GM12873 (cell line): ENCODE measurements at regions not wholly inside any gene's neighbourhood (a gene's known extent, or its start where the extent isn't known, plus 50 kb on each side); places are given as distances from the start of the nearest gene placed in this dataset.

ENCODE experiments used
- TF ChIP-seq, protein P1 (sequence below): IDR thresholded peaks from 2 replicates; pipeline ENCODE4 v1.5.1; 2012; ENCODE audit warnings: low read depth, mild to moderate bottlenecking, moderate library complexity, low read length, control low read depth; ENCODE audit not compliant: insufficient read depth; ENCODE audit errors: missing control alignments

DNA sequence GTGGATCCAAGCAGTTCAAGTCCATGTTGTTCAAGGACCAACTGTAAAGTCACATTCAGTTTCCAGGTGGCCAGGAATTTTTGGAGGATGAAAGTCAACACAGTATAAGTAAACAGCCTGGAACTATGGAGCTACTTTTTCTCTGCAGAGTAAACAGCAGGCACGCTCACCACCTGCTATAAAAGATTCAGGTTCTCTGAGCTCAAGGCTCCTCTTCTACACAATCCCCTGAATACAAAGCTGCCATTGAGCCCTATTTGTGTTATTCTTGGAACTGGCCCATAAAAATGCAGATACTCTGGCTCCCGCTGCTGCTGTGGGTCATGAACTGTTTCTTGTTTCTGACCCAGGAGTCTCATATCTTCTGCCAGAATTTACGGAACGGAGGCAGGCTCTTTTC lies 56.9 kb upstream of the PRR5 start:
- TF ChIP-seq, protein P1, sequence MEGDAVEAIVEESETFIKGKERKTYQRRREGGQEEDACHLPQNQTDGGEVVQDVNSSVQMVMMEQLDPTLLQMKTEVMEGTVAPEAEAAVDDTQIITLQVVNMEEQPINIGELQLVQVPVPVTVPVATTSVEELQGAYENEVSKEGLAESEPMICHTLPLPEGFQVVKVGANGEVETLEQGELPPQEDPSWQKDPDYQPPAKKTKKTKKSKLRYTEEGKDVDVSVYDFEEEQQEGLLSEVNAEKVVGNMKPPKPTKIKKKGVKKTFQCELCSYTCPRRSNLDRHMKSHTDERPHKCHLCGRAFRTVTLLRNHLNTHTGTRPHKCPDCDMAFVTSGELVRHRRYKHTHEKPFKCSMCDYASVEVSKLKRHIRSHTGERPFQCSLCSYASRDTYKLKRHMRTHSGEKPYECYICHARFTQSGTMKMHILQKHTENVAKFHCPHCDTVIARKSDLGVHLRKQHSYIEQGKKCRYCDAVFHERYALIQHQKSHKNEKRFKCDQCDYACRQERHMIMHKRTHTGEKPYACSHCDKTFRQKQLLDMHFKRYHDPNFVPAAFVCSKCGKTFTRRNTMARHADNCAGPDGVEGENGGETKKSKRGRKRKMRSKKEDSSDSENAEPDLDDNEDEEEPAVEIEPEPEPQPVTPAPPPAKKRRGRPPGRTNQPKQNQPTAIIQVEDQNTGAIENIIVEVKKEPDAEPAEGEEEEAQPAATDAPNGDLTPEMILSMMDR, result no peak

DNA sequence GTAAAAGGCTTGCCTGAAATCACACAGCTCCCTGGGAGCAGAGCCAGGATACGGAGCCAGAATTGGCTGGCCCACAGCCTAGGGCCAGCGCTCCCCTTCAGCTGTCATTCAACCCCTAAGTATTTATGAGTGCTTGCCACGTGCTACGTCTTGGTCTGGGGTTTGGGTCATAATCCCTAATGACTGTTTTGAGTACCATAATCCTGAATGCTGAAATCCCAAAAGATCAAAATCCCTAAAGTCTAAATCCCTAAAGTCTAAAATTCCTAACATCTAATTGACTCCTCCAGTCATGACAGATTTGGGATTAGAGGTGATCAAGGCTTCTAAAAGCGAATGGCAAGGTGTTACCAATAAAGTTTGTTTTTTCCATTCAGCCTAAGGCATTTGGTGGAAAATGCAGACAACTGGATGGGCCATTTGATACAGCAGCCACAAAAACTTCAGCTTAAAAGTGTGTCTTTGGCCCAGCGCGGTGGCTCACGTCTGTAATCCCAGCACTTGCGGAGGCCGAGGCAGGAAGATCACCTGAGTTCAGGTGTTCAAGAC lies 59.8 kb upstream of the PRR5 start:
- TF ChIP-seq, protein P1, result no peak

DNA sequence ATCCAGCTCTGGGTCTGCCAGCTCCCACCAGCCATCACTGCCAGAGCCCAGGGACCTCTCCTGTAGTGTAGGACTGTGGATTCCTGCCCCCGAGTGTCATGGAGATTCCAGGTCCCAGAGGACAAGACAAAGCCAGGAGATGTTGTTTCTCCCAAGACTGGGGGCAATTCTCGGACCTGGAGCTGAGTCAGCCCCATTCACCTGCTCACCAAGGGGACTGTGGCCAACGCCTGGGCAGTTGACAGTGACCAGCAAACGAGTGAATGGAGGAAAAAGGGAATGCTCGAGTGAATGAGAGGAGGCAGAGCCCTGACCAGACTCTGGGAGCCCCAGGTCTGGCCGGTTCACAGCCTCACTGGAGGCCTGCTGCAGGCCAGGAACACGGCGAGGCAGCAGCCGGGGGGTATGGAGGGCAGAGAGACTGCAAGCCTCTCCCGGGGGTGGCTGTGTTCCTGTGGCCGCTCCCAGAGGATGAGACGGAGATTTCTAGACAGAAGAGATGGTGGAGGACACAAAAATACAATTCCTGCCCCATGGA lies 61.3 kb upstream of the PRR5 start:
- TF ChIP-seq, protein P1, result no peak

DNA sequence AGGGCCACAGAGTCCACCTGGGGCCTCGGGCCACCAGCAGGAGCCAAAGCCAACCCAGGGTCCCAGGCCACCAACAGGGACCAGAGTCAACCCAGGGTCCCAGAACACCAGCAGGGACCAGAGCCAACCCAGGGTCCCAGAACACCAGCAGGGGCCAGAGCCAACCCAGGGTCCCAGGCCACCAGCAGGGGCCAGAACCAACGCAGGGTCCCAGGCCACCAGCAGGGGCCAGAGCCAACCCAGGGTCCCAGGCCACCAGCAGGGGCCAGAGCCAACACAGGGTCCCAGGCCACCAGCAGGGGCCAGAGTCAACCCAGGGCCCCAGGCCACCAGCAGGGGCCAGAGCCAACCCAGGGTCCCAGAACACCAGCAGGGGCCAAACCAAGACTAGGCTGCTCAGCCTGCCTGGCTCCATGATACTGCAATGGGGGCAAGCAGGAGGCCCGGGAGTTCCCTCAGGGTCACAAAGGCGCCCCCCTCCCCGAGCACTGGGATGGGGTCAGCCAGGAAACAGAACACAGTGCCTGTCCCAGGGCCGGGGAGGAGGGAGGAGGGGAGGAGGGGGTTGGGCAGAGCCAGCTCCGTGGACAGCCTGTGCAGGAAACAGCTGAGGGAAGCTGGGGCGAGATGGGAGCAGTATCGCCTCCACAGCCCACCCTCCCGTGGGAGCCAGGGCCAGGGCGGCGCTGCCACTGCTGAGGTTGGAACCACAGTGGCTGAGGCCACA lies 62.0 kb upstream of the PRR5 start:
- TF ChIP-seq, protein P1, result no peak

DNA sequence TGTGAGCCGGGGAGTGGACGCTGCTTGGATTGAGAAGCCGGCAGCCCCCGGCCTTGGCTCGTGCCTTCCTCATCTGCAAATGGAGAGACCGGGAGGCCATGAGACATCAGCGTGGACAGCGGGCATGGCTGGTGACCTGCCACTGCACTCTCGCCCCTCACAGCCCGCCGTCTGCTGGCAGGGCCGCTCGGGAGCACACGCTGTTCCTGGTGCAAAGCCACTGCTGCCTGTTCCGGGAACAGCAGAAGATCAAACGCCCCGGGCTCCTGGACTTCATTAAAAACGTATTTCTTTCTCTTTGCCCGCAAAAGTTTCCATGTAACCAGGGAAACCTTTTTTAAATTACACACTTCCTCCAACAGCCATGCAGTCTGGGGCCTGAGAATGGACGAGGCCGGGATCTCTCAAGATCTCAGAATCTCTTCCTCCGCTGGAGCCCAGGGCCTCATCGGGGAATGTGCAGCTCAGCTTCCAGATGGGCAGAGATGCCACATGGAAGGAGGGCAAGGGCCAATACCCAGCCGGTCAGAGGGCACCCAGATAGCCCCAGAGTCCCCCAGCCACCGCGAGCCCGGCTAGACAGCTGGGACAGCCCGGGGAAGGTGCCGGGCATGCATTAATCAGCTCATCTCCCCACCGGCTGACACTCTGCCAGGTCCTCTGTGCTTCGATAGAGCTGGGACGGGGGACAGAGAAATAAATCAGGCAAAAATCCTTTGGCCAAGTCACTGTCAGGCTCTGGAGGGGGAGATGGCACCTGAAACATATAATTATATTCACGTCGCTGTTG lies 62.8 kb upstream of the PRR5 start:
- TF ChIP-seq, protein P1, result no peak

DNA sequence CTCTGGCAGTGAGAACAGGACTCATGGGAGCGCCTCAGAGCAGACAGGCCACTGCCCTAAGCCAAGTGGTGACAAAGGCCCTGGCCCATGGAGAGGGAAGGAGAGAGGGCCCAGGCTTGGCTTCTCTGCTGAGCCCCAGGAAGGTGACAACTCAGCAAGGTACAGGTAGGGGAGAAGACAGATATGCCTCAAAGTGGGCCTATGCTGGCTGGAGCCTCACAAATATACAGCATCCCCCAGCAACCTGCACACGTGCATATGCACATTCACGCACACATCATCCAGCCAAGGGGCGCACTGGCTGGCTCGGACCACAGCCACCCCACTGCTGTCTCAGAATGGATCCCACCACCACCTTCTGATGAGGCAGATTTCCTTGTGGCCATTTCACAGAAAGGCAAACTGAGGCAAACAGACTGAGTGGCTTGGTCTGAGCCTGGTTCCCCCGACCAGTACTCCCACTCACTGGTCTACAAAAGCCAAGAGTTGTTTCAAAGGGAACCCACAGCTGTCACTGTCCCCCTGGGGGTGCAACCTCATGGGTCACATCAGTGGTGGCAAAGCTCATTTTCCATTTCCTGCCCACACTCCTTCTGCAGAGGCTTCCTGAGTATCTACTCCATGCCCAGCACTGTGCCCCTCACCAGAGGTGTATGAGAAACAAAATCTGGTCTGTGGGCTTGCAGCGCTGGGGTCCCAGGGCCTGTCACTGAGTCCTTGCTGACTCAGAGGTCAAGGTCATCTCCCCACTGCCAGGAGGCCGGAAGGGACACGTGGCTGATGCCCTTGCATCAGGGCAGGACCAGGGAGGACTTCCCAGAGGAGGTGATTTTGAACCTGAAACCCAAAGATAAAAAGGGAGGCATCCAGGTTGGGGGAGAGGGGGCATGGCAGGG lies 67.3 kb upstream of the PRR5 start:
- TF ChIP-seq, protein P1, result no peak
